B cell (primary cell): ENCODE measurements at regions not wholly inside any gene's neighbourhood (a gene's known extent, or its start where the extent isn't known, plus 50 kb on each side); places are given as distances from the start of the nearest gene placed in this dataset.

Experiments used
- CTCF ChIP-seq: fragments of 200-600 bp; IDR thresholded peaks from one replicate; pipeline ENCODE4 v1.8.0; 2022; ENCODE audit warnings: antibody characterized with exemption, mild to moderate bottlenecking
- EZH2 ChIP-seq: IDR thresholded peaks from 2 replicates; pipeline ENCODE4 v1.6.1; 2012; ENCODE audit warnings: borderline replicate concordance, low read depth, mild to moderate bottlenecking, moderate library complexity, low read length; ENCODE audit not compliant: insufficient read depth, poor library complexity, severe bottlenecking

DNA sequence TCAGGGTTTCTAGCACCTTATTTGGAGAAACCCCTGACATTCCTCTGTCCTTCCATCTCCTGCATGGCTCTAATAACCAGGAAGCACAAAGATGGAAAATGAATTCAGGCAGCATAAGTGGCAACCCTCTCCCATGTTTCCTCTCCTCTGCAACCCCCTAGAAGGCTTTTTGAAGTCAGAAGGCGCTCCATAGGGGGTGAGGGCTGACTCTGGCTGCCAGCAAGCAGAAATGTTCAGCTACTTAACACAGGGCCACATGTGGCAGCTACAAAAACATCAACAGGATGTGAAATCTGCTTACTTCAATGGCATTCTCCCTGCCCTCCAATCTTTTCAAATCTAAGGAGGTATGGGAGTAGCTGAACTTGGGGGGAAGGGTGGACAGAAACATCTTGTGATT lies 55.2 kb upstream of the IRX5 start:
- no peak for TF ChIP-seq EZH2
- TF ChIP-seq CTCF: no peak
